T-cell (primary cell): ENCODE measurements at regions not wholly inside any gene's neighbourhood (a gene's known extent, or its start where the extent isn't known, plus 50 kb on each side); places are given as distances from the start of the nearest gene placed in this dataset.
"Not testable (repeated sequence)": the region's sequence is repeated elsewhere in the genome, so short reads cannot be mapped to it uniquely, and the experiment has no call there.

Source experiments
- ATAC-seq, 4 experiments: fragments of 200-7000 bp in 3 of 4; fragments of 150-1000 bp in 1 of 4; cut with Tn5 transposase; replicated peaks in 1 of 4; 1 replicate in 3 of 4; 2 replicates in 1 of 4; pipeline ENCODE4 v1.10.0; 2021; ENCODE audit warnings: moderate library complexity in 3 of 4, mild to moderate bottlenecking in 2 of 4, moderate number of reproducible peaks in 1 of 4
- CTCF ChIA-PET, 2 donors: fragments of 300-600 bp; sonication (Branson Sonifier 250); formaldehyde crosslinking; loops; one replicate each; lab custom pipeline; 2022; ENCODE audit warnings: antibody characterized with exemption in 2 of 2; lab: Charles Lee
- POLR2A ChIA-PET, 2 donors: fragments of 300-600 bp; sonication (Branson Sonifier 250); formaldehyde crosslinking; loops; one replicate each; lab custom pipeline; 2022; ENCODE audit warnings: antibody characterized with exemption in 2 of 2; lab: Charles Lee
- DNase-seq, 35 experiments: peaks; one replicate each; pipeline versions ENCODE4 v3.0.0 to v3.0.0-alpha.2; 2013 to 2023
- H3K27ac ChIP-seq: one replicate; pipeline ENCODE4 v1.5.1; 2013; ENCODE audit warnings: low read length
- H3K27me3 ChIP-seq, 2 experiments: replicated peaks in 1 of 2; 1 replicate in 1 of 2; 2 replicates in 1 of 2; pipeline versions ENCODE4 v1.6.1 to v1.7.0; 2013; ENCODE audit warnings: low read length in 1 of 2, mixed read lengths in 1 of 2; ENCODE audit not compliant: control insufficient read depth in 2 of 2, insufficient read depth in 2 of 2; ENCODE audit errors: extremely low read depth in 1 of 2
- H3K36me3 ChIP-seq, 2 donors: 1 replicate in 1 of 2; 2 replicates in 1 of 2; pipeline versions ENCODE4 v1.6.1 to v1.7.0; 2013; ENCODE audit warnings: low read length in 1 of 2; ENCODE audit not compliant: control insufficient read depth in 2 of 2, insufficient read depth in 1 of 2; ENCODE audit errors: extremely low read depth in 1 of 2
- H3K4me1 ChIP-seq, 2 experiments: 1 replicate in 1 of 2; 2 replicates in 1 of 2; pipeline versions ENCODE4 v1.6.1 to v1.7.0; 2013; ENCODE audit warnings: low read length in 2 of 2, mixed read lengths in 1 of 2; ENCODE audit not compliant: insufficient read depth in 2 of 2, control insufficient read depth in 1 of 2; ENCODE audit errors: extremely low read depth in 1 of 2
- H3K4me3 ChIP-seq, 2 donors: 1 replicate in 1 of 2; 2 replicates in 1 of 2; pipeline versions ENCODE4 v1.5.1 to v1.7.0; 2013; ENCODE audit warnings: mild to moderate bottlenecking in 2 of 2, low read length in 1 of 2, moderate library complexity in 1 of 2; ENCODE audit not compliant: control insufficient read depth in 1 of 2; ENCODE audit errors: extremely low read depth in 1 of 2
- H3K9me3 ChIP-seq: 2 replicates; pipeline ENCODE4 v1.7.0; 2013
- H3K27ac Mint-ChIP-seq, 2 donors: one replicate each; pipeline ENCODE4 v1.8.0; 2020 to 2021; ENCODE audit warnings: mild to moderate bottlenecking in 2 of 2, mixed read lengths in 2 of 2
- H3K27me3 Mint-ChIP-seq, 2 donors: one replicate each; pipeline ENCODE4 v1.8.0; 2021 to 2022; ENCODE audit warnings: mixed read lengths in 2 of 2
- H3K36me3 Mint-ChIP-seq: one replicate; pipeline ENCODE4 v1.8.0; 2021; ENCODE audit warnings: mixed read lengths
- H3K4me1 Mint-ChIP-seq, 3 donors: one replicate each; pipeline ENCODE4 v1.8.0; 2020 to 2022; ENCODE audit warnings: mixed read lengths in 3 of 3, mild to moderate bottlenecking in 1 of 3
- H3K4me3 Mint-ChIP-seq, 3 donors: one replicate each; pipeline ENCODE4 v1.8.0; 2020 to 2022; ENCODE audit warnings: mild to moderate bottlenecking in 3 of 3, mixed read lengths in 3 of 3, moderate library complexity in 3 of 3
- H3K9me3 Mint-ChIP-seq, 3 donors: one replicate each; pipeline ENCODE4 v1.8.0; 2020 to 2022; ENCODE audit warnings: mixed read lengths in 3 of 3
- WGBS: methylation state at CpG from one replicate; pipeline ENCODE4 v1.1.5; 2013; ENCODE audit warnings: missing lambda C conversion rate; ENCODE audit not compliant: insufficient coverage; 5-methylcytosine and 5-hydroxymethylcytosine counted together

GRCh38 chr1:173344034-173344743 is 132.9 kb upstream of the PRDX6 start:
- H3K9me3 Mint-ChIP-seq: peaks cover 0 to 6% (median 1%) of the 10 kb centered on the region in 3 donors
- Histone ChIP-seq H3K27me3 (no peaks in the 10 kb centered on the region), H3K27ac (no peak overlapping the region), H3K4me3 (no peak overlapping the region), H3K4me1 (no peaks in the 10 kb centered on the region), H3K9me3 (no peaks in the 10 kb centered on the region), H3K36me3 (no peaks in the 10 kb centered on the region)
- H3K36me3 Mint-ChIP-seq: peaks cover 21% of the 10 kb centered on the region
- ChIA-PET CTCF (no interaction called here), POLR2A (no interaction called here)
- WGBS: 100% methylated on average over 1 of the region's 4 CpGs
- no peaks in the 10 kb centered on the region for H3K27me3 Mint-ChIP-seq
- DNase-seq (no peak), ATAC-seq (no peak)
- H3K4me3 Mint-ChIP-seq: no peak overlapping the region
- no peaks in the 10 kb centered on the region for H3K4me1 Mint-ChIP-seq
- H3K27ac Mint-ChIP-seq: no peak overlapping the region

- 83% methylated on average over 1 of the region's 1 CpG for WGBS
- Histone ChIP-seq H3K27ac (no peak overlapping the region), H3K27me3 (no peaks in the 10 kb centered on the region), H3K4me3 (no peak overlapping the region), H3K4me1 (no peaks in the 10 kb centered on the region), H3K9me3 (no peaks in the 10 kb centered on the region), H3K36me3 (no peaks in the 10 kb centered on the region)
- Mint-ChIP-seq H3K27ac (no peak overlapping the region), H3K27me3 (no peaks in the 10 kb centered on the region), H3K4me1 (no peaks in the 10 kb centered on the region), H3K36me3 (peaks cover 22% of the 10 kb centered on the region), H3K4me3 (no peak overlapping the region), H3K9me3 (peaks cover 5 to 12% (median 10%) of the 10 kb centered on the region in 3 donors)
- no peak for DNase-seq
- POLR2A ChIA-PET: no interaction called here
- ATAC-seq: no peak
- CTCF ChIA-PET: no interaction called here
These were observed 129.8 kb upstream of the PRDX6 start for GRCh38 chr1:173347282-173347818.

- H3K27ac Mint-ChIP-seq, H3K27me3 ChIP-seq, H3K36me3 ChIP-seq, H3K27ac ChIP-seq, H3K27me3 Mint-ChIP-seq, ATAC-seq, H3K4me3 Mint-ChIP-seq, H3K4me1 ChIP-seq, POLR2A ChIA-PET, H3K4me3 ChIP-seq, DNase-seq, H3K9me3 ChIP-seq, CTCF ChIA-PET: not testable (repeated sequence)
- no CpG with 5 or more reads among the region's 4 CpGs for WGBS
- Mint-ChIP-seq H3K4me1 (peaks cover 12 to 20% (median 14%) of the 10 kb centered on the region in 3 donors), H3K9me3 (peaks cover 10 to 25% (median 11%) of the 10 kb centered on the region in 3 donors), H3K36me3 (peaks cover 28% of the 10 kb centered on the region)
These were observed 124.5 kb upstream of the PRDX6 start for GRCh38 chr1:173352635-173353034.

GRCh38 chr1:173353350-173353749 is 123.8 kb upstream of the PRDX6 start:
- Histone ChIP-seq H3K27ac (no peak overlapping the region), H3K4me1 (no peaks in the 10 kb centered on the region), H3K4me3 (no peak overlapping the region), H3K36me3 (no peaks in the 10 kb centered on the region), H3K9me3 (no peaks in the 10 kb centered on the region), H3K27me3 (no peaks in the 10 kb centered on the region)
- 100% methylated on average over 3 of the region's 4 CpGs for WGBS
- no peaks in the 10 kb centered on the region for H3K27me3 Mint-ChIP-seq
- H3K9me3 Mint-ChIP-seq: peaks cover 9 to 23% (median 11%) of the 10 kb centered on the region in 3 donors
- DNase-seq: no peak
- H3K4me1 Mint-ChIP-seq: peaks cover 12 to 20% (median 14%) of the 10 kb centered on the region in 3 donors
- peaks cover 26% of the 10 kb centered on the region for H3K36me3 Mint-ChIP-seq
- CTCF ChIA-PET: no interaction called here
- no peak overlapping the region for H3K27ac Mint-ChIP-seq
- POLR2A ChIA-PET: no interaction called here
- H3K4me3 Mint-ChIP-seq: no peak overlapping the region
- no peak for ATAC-seq

GRCh38 chr1:173354937-173355280 is 122.2 kb upstream of the PRDX6 start:
- CTCF ChIA-PET: no interaction called here
- Histone ChIP-seq H3K4me3 (no peak overlapping the region), H3K9me3 (no peaks in the 10 kb centered on the region), H3K4me1 (no peaks in the 10 kb centered on the region), H3K27ac (no peak overlapping the region), H3K36me3 (no peaks in the 10 kb centered on the region), H3K27me3 (no peaks in the 10 kb centered on the region)
- DNase-seq (no peak), ATAC-seq (no peak)
- H3K4me3 Mint-ChIP-seq: no peak overlapping the region
- no peak overlapping the region for H3K27ac Mint-ChIP-seq
- H3K9me3 Mint-ChIP-seq: peaks cover 9 to 20% (median 11%) of the 10 kb centered on the region in 3 donors
- H3K4me1 Mint-ChIP-seq: peaks cover 12 to 21% (median 15%) of the 10 kb centered on the region in 3 donors
- peaks cover 22% of the 10 kb centered on the region for H3K36me3 Mint-ChIP-seq
- H3K27me3 Mint-ChIP-seq: no peaks in the 10 kb centered on the region
- POLR2A ChIA-PET: no interaction called here
- WGBS: 100% methylated on average over 1 of the region's 3 CpGs

GRCh38 chr1:173355281-173356031 is 121.7 kb upstream of the PRDX6 start:
- H3K27me3 Mint-ChIP-seq: no peaks in the 10 kb centered on the region
- Histone ChIP-seq H3K4me3 (no peak overlapping the region), H3K4me1 (peaks cover 0 to under 1% of the 10 kb centered on the region in 2 experiments), H3K36me3 (no peaks in the 10 kb centered on the region), H3K27ac (no peak overlapping the region), H3K27me3 (no peaks in the 10 kb centered on the region), H3K9me3 (no peaks in the 10 kb centered on the region)
- peaks cover 9 to 20% (median 11%) of the 10 kb centered on the region in 3 donors for H3K9me3 Mint-ChIP-seq
- POLR2A ChIA-PET: no interaction called here
- peaks cover 22% of the 10 kb centered on the region for H3K36me3 Mint-ChIP-seq
- CTCF ChIA-PET: no interaction called here
- 60% methylated on average over 1 of the region's 5 CpGs for WGBS
- DNase-seq: no peak
- H3K4me1 Mint-ChIP-seq: peaks cover 15 to 25% (median 20%) of the 10 kb centered on the region in 3 donors
- ATAC-seq: no peak
- no peak overlapping the region for H3K27ac Mint-ChIP-seq
- no peak overlapping the region for H3K4me3 Mint-ChIP-seq
